ENCODE measurements at regions not wholly inside any gene's neighbourhood (a gene's known extent, or its start where the extent isn't known, plus 50 kb on each side); places are given as distances from the start of the nearest gene placed in this dataset.

- no peak for TF ChIP-seq CTCF (conservative IDR thresholded peaks at IDR 0.05)
- TF ChIP-seq EZH2 (IDR thresholded peaks at IDR 0.05; ENCODE audit: low read depth) = no peak
These were observed 86.7 kb upstream of the PTBP2 start for GRCh38 chr1:96634883-96635282.

All from PC-9 (cell line).